Retina (tissue), 1 donor: ENCODE measurements at regions not wholly inside any gene's neighbourhood (a gene's known extent, or its start where the extent isn't known, plus 50 kb on each side); places are given as distances from the start of the nearest gene placed in this dataset.
"Not testable (repeated sequence)": the region's sequence is repeated elsewhere in the genome, so short reads cannot be mapped to it uniquely, and the experiment has no call there.

ENCODE experiments used
- DNase-seq: peaks from one replicate; pipeline ENCODE4 v3.0.0-alpha.2; 2016

- DNase-seq = no peak
Observed at GRCh38 chr2:75324861-75325284, 125.6 kb upstream of the TACR1 start.

- no peak for DNase-seq
Observed at GRCh38 chr2:75324141-75324540, 124.8 kb upstream of the TACR1 start.

GRCh38 chr2:75321599-75321922, 122.2 kb upstream of the TACR1 start:
- DNase-seq = peak; percentile 48

GRCh38 chr2:75320898-75321598, 121.7 kb upstream of the TACR1 start:
- no peak for DNase-seq

- DNase-seq = no peak
Observed at GRCh38 chr2:75319951-75320350, 120.6 kb upstream of the TACR1 start.

- DNase-seq = no peak
Observed at GRCh38 chr2:75317802-75318201, 118.5 kb upstream of the TACR1 start.

- DNase-seq = no peak
Observed at GRCh38 chr2:75317316-75317715, 118.0 kb upstream of the TACR1 start.

GRCh38 chr2:75315436-75315835, 116.1 kb upstream of the TACR1 start:
- DNase-seq = no peak

- DNase-seq = no peak
Observed at GRCh38 chr2:75311993-75312392, 112.7 kb upstream of the TACR1 start.

GRCh38 chr2:75311521-75311920, 112.2 kb upstream of the TACR1 start:
- DNase-seq = no peak

GRCh38 chr2:75310876-75311275, 111.6 kb upstream of the TACR1 start:
- no peak for DNase-seq

- no peak for DNase-seq
Observed at GRCh38 chr2:75309596-75310463, 110.5 kb upstream of the TACR1 start.

- no peak for DNase-seq
Observed at GRCh38 chr2:75303227-75303626, 103.9 kb upstream of the TACR1 start.

- DNase-seq = no peak
Observed at GRCh38 chr2:75294362-75294761, 95.0 kb upstream of the TACR1 start.

- DNase-seq = no peak
Observed at GRCh38 chr2:75292826-75293225, 93.5 kb upstream of the TACR1 start.

- DNase-seq = no peak
Observed at GRCh38 chr2:75290600-75291150, 91.4 kb upstream of the TACR1 start.

GRCh38 chr2:75289771-75290170, 90.5 kb upstream of the TACR1 start:
- DNase-seq = no peak

- DNase-seq = not testable (repeated sequence)
Observed at GRCh38 chr2:75289178-75289577, 89.9 kb upstream of the TACR1 start.

- DNase-seq = no peak
Observed at GRCh38 chr2:75288760-75289159, 89.4 kb upstream of the TACR1 start.

GRCh38 chr2:75287624-75288316, 88.5 kb upstream of the TACR1 start:
- no peak for DNase-seq

- DNase-seq = no peak
Observed at GRCh38 chr2:75284345-75284744, 85.0 kb upstream of the TACR1 start.

- no peak for DNase-seq
Observed at GRCh38 chr2:75278821-75279379, 79.6 kb upstream of the TACR1 start.

GRCh38 chr2:75278314-75278713, 79.0 kb upstream of the TACR1 start:
- no peak for DNase-seq
